ENCODE measurements at regions not wholly inside any gene's neighbourhood (a gene's known extent, or its start where the extent isn't known, plus 50 kb on each side); places are given as distances from the start of the nearest gene placed in this dataset.
"Not testable (repeated sequence)": the region's sequence is repeated elsewhere in the genome, so short reads cannot be mapped to it uniquely, and the experiment has no call there.

DNA sequence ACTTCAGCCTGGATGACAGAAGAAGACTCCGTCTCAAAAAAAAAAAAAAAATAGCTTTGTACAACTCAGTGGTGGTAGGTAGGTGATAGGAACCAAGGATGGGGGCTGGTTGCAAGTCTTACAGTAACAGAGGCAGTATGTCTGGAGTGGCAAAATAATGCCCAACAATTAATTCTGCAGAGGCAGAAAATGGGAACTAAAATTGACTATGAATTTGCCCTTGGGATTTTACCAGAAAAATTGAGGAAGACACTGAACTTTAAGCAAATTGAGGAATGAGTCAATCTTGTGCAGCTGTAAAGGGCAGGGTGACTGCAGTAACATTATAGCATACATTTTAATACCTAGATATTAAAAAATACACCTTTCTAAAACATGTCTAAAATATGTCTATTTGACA, 116.1 kb upstream of the FOXN2 start:
- no peak overlapping the region for H3K27ac ChIP-seq (replicated peaks)
- DNase-seq (ENCODE audit: low read depth in 1 of 2, low spot score in 1 of 2), result no peak

DNA sequence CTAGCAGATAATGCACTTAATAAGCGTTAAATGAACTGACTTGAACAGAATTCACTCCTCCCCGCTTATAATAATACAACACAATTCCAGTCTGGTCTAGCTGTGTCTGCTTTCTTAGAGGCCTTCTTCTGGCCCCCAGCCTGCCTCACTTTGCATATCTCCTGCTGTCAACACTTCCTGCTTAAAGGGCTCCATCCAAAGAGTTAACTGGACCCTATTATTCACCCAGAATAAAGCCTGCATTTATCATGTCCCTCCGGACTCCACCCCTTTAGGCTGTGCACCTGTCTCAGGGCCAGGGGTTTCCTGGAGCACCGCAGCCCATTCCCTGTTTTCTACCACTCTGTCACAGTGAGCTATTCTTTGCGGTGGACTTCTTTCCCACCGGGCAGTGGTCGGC, 115.4 kb upstream of the FOXN2 start:
- H3K4me3 ChIP-seq (replicated peaks; ENCODE audit: insufficient read depth, low read length), result no peak overlapping the region
- TF ChIP-seq, protein P1, sequence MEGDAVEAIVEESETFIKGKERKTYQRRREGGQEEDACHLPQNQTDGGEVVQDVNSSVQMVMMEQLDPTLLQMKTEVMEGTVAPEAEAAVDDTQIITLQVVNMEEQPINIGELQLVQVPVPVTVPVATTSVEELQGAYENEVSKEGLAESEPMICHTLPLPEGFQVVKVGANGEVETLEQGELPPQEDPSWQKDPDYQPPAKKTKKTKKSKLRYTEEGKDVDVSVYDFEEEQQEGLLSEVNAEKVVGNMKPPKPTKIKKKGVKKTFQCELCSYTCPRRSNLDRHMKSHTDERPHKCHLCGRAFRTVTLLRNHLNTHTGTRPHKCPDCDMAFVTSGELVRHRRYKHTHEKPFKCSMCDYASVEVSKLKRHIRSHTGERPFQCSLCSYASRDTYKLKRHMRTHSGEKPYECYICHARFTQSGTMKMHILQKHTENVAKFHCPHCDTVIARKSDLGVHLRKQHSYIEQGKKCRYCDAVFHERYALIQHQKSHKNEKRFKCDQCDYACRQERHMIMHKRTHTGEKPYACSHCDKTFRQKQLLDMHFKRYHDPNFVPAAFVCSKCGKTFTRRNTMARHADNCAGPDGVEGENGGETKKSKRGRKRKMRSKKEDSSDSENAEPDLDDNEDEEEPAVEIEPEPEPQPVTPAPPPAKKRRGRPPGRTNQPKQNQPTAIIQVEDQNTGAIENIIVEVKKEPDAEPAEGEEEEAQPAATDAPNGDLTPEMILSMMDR (IDR thresholded peaks at IDR 0.05; ENCODE audit: insufficient read depth, low read length), result no peak
- TF ChIP-seq POLR2AphosphoS5 (IDR thresholded peaks at IDR 0.05; ENCODE audit: low read depth), result no peak
- TF ChIP-seq, protein P2, sequence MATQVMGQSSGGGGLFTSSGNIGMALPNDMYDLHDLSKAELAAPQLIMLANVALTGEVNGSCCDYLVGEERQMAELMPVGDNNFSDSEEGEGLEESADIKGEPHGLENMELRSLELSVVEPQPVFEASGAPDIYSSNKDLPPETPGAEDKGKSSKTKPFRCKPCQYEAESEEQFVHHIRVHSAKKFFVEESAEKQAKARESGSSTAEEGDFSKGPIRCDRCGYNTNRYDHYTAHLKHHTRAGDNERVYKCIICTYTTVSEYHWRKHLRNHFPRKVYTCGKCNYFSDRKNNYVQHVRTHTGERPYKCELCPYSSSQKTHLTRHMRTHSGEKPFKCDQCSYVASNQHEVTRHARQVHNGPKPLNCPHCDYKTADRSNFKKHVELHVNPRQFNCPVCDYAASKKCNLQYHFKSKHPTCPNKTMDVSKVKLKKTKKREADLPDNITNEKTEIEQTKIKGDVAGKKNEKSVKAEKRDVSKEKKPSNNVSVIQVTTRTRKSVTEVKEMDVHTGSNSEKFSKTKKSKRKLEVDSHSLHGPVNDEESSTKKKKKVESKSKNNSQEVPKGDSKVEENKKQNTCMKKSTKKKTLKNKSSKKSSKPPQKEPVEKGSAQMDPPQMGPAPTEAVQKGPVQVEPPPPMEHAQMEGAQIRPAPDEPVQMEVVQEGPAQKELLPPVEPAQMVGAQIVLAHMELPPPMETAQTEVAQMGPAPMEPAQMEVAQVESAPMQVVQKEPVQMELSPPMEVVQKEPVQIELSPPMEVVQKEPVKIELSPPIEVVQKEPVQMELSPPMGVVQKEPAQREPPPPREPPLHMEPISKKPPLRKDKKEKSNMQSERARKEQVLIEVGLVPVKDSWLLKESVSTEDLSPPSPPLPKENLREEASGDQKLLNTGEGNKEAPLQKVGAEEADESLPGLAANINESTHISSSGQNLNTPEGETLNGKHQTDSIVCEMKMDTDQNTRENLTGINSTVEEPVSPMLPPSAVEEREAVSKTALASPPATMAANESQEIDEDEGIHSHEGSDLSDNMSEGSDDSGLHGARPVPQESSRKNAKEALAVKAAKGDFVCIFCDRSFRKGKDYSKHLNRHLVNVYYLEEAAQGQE (IDR thresholded peaks at IDR 0.05; ENCODE audit: insufficient replicate concordance, low read depth), result no peak
- TF ChIP-seq SPI1 (IDR thresholded peaks at IDR 0.05; ENCODE audit: borderline replicate concordance, low read depth), result no peak
- TF ChIP-seq GABPA (IDR thresholded peaks at IDR 0.05; ENCODE audit: low read depth), result no peak
- DNase-seq (ENCODE audit: low read depth in 1 of 2, low spot score in 1 of 2), result no peak
- H3K27ac ChIP-seq (replicated peaks), result no peak overlapping the region
- H3K27me3 ChIP-seq (ENCODE audit: insufficient read depth, poor library complexity, severe bottlenecking), result no peaks in the 10 kb centered on the region

More for the DNA sequence above, 116.1 kb upstream of the FOXN2 start:
- no peak overlapping the region for H3K4me3 ChIP-seq (replicated peaks; ENCODE audit: insufficient read depth, low read length)
- no peaks in the 10 kb centered on the region for H3K27me3 ChIP-seq (ENCODE audit: insufficient read depth, poor library complexity, severe bottlenecking)
- TF ChIP-seq SPI1 (IDR thresholded peaks at IDR 0.05; ENCODE audit: borderline replicate concordance, low read depth), result peak; percentile 67; the same call in 1 of the 2 replicates
- TF ChIP-seq, protein P2 (IDR thresholded peaks at IDR 0.05; ENCODE audit: insufficient replicate concordance, low read depth), result no peak

DNA sequence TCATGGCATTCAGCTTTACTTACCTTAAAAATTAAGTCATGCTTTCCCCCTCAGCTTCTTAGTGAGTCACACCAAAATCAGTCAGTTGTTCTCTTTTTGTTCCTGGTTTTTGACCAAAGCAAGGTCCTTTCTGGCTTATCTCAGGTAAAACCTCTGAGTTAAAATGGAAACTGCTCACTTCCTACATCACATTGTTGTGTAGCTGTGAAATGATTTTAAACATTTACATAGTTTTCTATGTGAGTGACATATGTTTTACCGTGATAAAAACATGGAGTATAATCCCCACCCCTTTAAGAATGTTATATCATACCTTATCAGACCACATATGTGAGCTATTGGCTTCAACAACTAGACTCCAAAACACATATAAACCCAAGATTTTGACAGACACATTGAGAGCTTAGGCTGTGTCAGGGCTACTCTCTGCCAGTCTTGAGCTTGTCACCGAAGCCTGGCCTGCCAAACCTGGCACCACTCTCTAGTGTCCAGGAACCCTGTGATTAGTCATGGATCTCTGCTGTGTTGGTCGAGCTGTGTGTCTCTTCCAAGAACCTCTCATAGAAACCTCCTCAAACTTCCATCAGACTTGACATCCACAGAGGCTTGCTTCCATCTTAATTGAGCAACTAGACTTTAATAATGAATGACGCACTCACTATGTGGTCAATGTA, 113.7 kb upstream of the FOXN2 start:
- Histone ChIP-seq H3K4me3 (replicated peaks; ENCODE audit: insufficient read depth, low read length) (no peak overlapping the region), H3K27ac (replicated peaks) (no peak overlapping the region), H3K27me3 (ENCODE audit: insufficient read depth, poor library complexity, severe bottlenecking) (no peaks in the 10 kb centered on the region)
- DNase-seq (ENCODE audit: low read depth in 1 of 2, low spot score in 1 of 2), result no peak
- TF ChIP-seq SPI1 (IDR thresholded peaks at IDR 0.05; ENCODE audit: borderline replicate concordance, low read depth), result no peak
- TF ChIP-seq, protein P1 (IDR thresholded peaks at IDR 0.05; ENCODE audit: insufficient read depth, low read length), result no peak
- TF ChIP-seq GABPA (IDR thresholded peaks at IDR 0.05; ENCODE audit: low read depth), result no peak
- no peak for TF ChIP-seq POLR2AphosphoS5 (IDR thresholded peaks at IDR 0.05; ENCODE audit: low read depth)
- TF ChIP-seq, protein P2 (IDR thresholded peaks at IDR 0.05; ENCODE audit: insufficient replicate concordance, low read depth), result no peak

DNA sequence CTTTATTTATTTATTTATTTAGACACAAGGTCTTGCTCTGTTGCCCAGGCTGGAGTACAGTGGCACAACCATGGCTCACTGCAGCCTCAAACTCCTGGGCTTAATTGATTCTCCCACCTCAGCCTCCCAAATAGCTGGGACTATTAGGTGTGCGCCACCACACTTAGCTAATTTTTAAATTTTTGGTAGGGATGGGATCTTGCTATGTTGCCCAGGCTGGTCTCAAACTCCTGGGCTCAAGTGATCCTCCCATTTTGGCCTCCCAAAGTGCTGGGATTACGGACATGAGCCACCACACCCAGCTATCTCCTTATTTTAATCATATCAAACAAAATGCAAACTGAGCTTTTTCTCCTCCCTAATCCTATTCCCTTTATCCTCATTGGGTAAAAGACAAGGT, 113.0 kb upstream of the FOXN2 start:
- not testable (repeated sequence) for DNase-seq (ENCODE audit: low read depth in 1 of 2, low spot score in 1 of 2); H3K27ac ChIP-seq (replicated peaks); H3K4me3 ChIP-seq (replicated peaks; ENCODE audit: insufficient read depth, low read length); H3K27me3 ChIP-seq (ENCODE audit: insufficient read depth, poor library complexity, severe bottlenecking)
